ENCODE measurements at regions not wholly inside any gene's neighbourhood (a gene's known extent, or its start where the extent isn't known, plus 50 kb on each side); places are given as distances from the start of the nearest gene placed in this dataset.

DNA sequence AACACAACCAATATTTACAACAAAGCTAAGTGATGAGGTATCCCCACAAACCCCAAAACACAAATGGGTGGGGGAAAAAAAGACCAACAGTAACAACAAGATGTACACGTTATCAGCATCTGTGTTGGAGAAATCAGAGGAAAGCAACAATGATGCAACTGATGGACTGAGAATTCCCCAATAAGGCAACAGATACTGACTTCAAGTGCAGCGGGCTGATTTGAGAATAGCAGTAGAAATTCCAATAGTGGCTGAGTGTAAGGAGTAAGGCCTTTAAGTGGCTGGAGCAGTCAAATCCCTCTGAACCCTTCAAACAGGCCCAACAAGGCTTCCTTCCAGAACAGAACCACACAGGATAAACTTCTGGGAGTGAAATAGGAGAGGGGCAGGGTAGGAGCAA lies 97.6 kb downstream of the TM2D1 start:
- DNase-seq (ENCODE audit: low spot score): no peak

- DNase-seq (ENCODE audit: low spot score): no peak
Observed at GRCh38 chr1:61626816-61627215, 98.1 kb downstream of the TM2D1 start.

GRCh38 chr1:61623852-61624251 lies 101.1 kb downstream of the TM2D1 start:
- DNase-seq (ENCODE audit: low spot score): no peak

DNA sequence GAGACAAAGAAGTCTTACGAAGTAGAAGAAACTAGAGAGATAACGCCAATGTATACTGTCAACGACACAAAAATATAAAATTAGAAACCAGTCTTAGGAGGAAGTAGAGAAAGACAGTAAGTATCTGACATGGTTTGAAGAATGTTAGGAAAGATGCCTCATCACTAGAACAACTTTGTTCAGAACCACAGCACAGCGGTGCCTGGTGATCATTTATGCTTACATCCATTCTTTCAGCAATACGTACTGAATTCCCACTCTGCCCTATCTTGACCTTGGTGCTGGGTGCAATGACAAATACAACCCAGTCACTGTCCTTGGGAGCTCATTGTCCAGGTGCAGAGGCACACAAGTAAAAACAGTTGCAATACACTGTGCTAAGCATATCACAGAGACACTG lies 104.4 kb downstream of the TM2D1 start:
- no peak for DNase-seq (ENCODE audit: low spot score)

DNA sequence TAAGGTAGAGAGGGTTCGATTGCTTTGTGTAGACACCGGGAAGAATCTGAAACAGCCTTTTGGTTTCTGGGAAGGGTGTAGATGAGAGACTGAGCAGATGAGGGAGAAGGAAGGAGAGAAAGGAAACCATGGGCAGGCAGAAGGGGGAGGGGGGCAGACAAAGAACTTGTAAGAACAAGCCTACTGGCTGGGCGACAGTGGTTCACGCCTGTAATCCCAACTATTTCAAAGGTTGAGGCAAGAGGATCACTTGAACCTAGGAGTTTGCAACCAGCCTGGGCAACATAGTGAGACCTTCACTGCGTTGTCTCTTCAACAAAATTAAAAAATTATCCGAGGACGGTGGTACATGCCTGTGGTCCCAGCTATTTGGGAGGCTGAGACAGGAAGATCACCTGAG lies 106.2 kb downstream of the TM2D1 start:
- DNase-seq (ENCODE audit: low spot score): no peak

- no peak for DNase-seq (ENCODE audit: low spot score)
Observed at GRCh38 chr1:61618193-61618592, 106.7 kb downstream of the TM2D1 start.

GRCh38 chr1:61616830-61617229 lies 108.1 kb downstream of the TM2D1 start:
- DNase-seq (ENCODE audit: low spot score): no peak

DNA sequence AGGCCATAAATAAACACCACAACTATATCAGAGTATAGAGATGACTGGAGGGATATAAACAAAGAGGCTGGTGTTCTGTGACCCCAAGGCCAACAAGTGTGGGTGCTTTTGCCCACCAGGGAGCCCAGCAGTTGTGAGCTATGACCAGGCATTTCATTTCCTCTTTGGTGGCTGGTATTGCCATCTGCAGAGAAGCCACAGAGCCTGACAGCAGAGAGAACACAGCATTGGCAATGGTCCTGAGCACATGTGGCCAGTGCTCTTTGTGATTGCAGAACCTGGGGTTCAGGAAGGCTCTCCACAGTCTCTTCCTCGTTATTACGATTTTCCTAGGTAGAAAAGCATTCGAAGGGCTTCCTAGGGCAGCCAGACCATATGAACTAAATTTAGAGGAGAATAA lies 112.3 kb downstream of the TM2D1 start:
- DNase-seq (ENCODE audit: low spot score): peak; percentile 54

- no peak for DNase-seq (ENCODE audit: low spot score)
Observed at GRCh38 chr1:61609040-61609439, 115.9 kb downstream of the TM2D1 start.

- no peak for DNase-seq (ENCODE audit: low spot score)
Observed at GRCh38 chr1:61607448-61607847, 117.5 kb downstream of the TM2D1 start.

GRCh38 chr1:61606448-61607312 lies 118.3 kb downstream of the TM2D1 start:
- DNase-seq (ENCODE audit: low spot score): peak; percentile 24

DNA sequence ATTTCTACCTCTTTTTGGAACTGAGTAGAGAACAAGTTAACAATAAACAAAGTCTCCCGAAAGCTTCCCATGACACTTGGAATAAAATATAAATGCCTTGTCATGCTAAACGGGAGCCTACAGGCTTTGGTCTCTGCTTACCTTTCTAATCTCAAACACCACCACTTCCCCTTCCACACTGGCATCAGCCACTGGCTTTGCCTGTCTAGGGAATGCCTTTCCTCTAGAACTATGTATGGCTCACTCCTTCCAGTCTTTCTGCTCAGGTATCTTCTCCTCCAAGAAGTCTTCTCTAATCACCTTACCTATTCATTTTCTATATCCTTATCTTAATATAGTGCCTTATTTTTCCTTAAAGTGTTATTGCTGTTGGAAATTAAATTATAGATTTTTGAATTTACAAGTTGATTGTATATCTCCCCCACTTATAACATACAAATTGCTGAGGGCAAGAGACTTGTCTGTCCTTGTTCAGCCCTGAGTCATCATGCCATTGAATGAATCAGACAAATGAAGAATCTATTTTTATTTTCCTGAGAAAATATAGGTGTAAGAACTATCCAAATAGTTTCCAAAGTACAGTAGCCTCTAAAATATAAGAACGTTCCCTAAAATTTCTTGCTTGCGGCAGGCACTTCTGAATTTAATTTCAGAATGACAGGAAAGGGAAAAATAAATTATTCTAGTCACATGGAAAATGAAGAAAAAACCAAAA lies 119.2 kb downstream of the TM2D1 start:
- DNase-seq (ENCODE audit: low spot score): no peak

DNA sequence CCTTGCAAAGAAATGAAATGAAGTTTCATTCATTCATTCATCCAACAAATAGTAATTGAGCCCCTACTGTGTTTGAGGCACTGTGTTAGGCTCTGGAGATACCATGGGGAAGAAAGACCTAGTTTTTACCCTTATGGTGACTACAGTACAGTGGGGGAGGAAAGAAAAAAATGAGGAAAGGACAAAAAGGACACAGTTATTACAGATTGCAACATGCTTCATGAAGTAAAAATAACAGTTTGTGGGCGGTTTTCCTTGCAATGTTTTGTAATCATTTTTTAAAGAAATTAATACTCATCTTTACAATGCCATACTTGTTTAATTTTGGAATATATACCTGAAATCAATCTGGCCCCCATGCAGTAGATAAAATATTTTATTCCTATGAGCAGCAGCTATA lies 120.3 kb downstream of the TM2D1 start:
- DNase-seq (ENCODE audit: low spot score): no peak

DNA sequence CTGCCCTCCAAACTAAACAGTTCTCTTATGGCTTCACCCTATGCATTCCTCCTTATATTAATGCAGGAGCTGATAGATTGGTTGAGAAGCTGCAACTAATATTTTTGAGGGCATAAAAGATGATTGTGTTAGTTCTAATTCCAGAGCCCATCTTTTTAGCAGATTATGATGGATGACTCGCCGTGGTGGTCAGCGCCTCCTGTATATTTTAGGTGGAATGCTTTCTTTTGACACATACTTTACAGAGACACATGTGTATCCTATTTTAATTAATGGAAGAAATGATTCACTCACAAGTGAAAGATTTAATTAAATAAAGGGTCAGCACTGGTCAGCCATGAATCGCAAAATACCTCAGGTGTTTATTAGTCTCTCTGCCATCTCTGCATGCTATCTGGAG lies 120.7 kb downstream of the TM2D1 start:
- no peak for DNase-seq (ENCODE audit: low spot score)

- DNase-seq (ENCODE audit: low spot score): no peak
Observed at GRCh38 chr1:61602663-61603062, 122.3 kb downstream of the TM2D1 start.

DNA sequence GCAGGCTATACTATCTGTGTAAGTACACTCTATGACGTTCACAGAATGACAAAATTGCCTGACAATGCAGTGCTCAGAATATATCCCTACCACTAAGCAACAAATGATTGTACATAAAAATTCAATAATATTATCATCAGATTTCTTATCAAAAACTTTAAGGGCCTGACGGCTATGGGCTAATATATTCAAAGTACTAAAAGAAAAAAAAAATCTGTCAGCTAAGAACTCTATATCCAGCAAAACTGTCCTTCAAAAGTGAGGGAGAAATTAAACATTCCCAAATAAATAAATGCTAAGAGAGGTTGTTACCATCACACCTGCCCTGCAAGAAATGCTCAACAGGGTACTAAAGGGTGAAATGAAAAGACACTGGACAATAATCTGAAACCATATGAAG lies 127.3 kb downstream of the TM2D1 start:
- no peak for DNase-seq (ENCODE audit: low spot score)

GRCh38 chr1:61593331-61593730 lies 131.6 kb downstream of the TM2D1 start:
- DNase-seq (ENCODE audit: low spot score): no peak

- no peak for DNase-seq (ENCODE audit: low spot score)
Observed at GRCh38 chr1:61591351-61591750, 133.6 kb downstream of the TM2D1 start.

GRCh38 chr1:61588736-61589672 lies 135.9 kb downstream of the TM2D1 start:
- DNase-seq (ENCODE audit: low spot score): no peak

- DNase-seq (ENCODE audit: low spot score): no peak
Observed at GRCh38 chr1:61585714-61586113, 139.2 kb downstream of the TM2D1 start.

DNA sequence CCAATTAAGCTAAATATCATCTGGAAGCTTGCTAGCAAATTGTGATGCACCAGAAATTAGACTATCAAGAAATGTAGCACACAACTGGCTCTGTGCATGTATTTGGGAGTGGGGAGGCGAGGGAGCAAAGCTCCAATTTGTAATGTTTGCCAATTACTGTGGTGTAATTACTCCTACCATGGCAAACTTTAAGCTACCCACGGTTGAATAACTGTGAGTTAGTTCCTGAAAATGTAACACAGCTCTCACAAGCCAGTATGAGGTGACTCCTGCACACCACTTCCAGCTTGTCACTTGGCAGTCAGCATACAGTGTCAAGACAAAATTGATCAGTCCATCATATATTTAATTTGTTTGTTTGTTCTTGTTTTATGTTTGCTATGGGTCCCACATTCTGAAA lies 141.2 kb downstream of the TM2D1 start:
- DNase-seq (ENCODE audit: low spot score): no peak

- DNase-seq (ENCODE audit: low spot score): no peak
Observed at GRCh38 chr1:61581251-61581650, 143.7 kb downstream of the TM2D1 start.
